Calu3 (cell line): ENCODE measurements at regions not wholly inside any gene's neighbourhood (a gene's known extent, or its start where the extent isn't known, plus 50 kb on each side); places are given as distances from the start of the nearest gene placed in this dataset.
A peak's percentile ranks its signal among the peaks of the same experiment; 100 is the strongest.

Experiments
- BruUV-seq: library from RNA; stranded (reverse); fragments of 400-500 nt; replicated peaks from 2 replicates; lab custom pipeline; 2021; lab: Mats Ljungman, UMichigan
- CTCF ChIA-PET: fragments of 300-600 bp; sonication (Branson Sonifier 250); formaldehyde crosslinking; loops from one replicate; lab custom pipeline; 2022; ENCODE audit warnings: antibody characterized with exemption; lab: Charles Lee
- DNase-seq: peaks from one replicate; pipeline ENCODE4 v3.0.0; 2022
- H3K27ac Mint-ChIP-seq: one replicate; pipeline ENCODE4 v1.8.0; 2022; ENCODE audit warnings: mixed read lengths; ENCODE audit not compliant: unreplicated experiment
- H3K27me3 Mint-ChIP-seq: one replicate; pipeline ENCODE4 v1.8.0; 2022; ENCODE audit warnings: mixed read lengths; ENCODE audit not compliant: unreplicated experiment
- H3K36me3 Mint-ChIP-seq: one replicate; pipeline ENCODE4 v1.8.0; 2022; ENCODE audit warnings: mild to moderate bottlenecking, moderate library complexity, mixed read lengths; ENCODE audit not compliant: insufficient read depth, unreplicated experiment
- H3K4me1 Mint-ChIP-seq: one replicate; pipeline ENCODE4 v1.8.0; 2022; ENCODE audit warnings: mild to moderate bottlenecking, low read depth, mixed read lengths; ENCODE audit not compliant: unreplicated experiment
- H3K4me3 Mint-ChIP-seq: one replicate; pipeline ENCODE4 v1.8.0; 2022; ENCODE audit warnings: mild to moderate bottlenecking, low read depth, moderate library complexity, mixed read lengths; ENCODE audit not compliant: unreplicated experiment
- H3K9me3 Mint-ChIP-seq: one replicate; pipeline ENCODE4 v1.8.0; 2022; ENCODE audit warnings: low read depth, mixed read lengths; ENCODE audit not compliant: unreplicated experiment
- intact Hi-C: fragments of 100-400 bp; cut with micrococcal nuclease; formaldehyde crosslinking; loops from one replicate; pipeline ENCODE4 v1.10.0; 2022; ENCODE audit not compliant: unreplicated experiment
- TF ChIP-seq, protein P1 (sequence below): fragments of 200-600 bp; IDR thresholded peaks from one replicate; pipeline ENCODE4 v1.8.0; 2022; ENCODE audit warnings: antibody characterized with exemption; ENCODE audit not compliant: unreplicated experiment

DNA sequence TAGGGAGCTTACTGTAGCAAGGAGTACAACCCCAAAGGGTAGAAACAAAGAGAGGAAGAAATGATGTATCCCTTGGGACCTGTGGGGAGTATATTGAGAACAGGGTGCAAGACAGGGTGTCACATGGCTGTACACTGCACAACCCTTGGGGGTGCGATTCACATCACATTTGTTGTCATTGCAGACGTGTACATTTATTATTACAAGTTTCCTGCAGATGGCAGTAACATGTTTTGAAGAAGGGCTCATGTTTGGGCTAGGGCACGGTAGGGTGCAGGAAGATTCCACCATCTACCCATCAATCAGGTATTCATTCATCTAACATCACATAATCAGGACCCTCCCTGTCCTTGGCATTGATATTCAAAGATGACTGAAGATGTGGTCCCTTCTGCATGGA is 62.5 kb downstream of the NDUFS5 start:
- intact Hi-C loops, result no loop called here
- no TSS peak for BruUV-seq
- Mint-ChIP-seq H3K9me3 (no peaks in the 10 kb centered on the region), H3K36me3 (peaks cover 5% of the 10 kb centered on the region), H3K27me3 (peaks cover 69% of the 10 kb centered on the region), H3K4me1 (peaks cover 8% of the 10 kb centered on the region), H3K4me3 (no peak overlapping the region), H3K27ac (no peak overlapping the region)
- TF ChIP-seq, protein P1, sequence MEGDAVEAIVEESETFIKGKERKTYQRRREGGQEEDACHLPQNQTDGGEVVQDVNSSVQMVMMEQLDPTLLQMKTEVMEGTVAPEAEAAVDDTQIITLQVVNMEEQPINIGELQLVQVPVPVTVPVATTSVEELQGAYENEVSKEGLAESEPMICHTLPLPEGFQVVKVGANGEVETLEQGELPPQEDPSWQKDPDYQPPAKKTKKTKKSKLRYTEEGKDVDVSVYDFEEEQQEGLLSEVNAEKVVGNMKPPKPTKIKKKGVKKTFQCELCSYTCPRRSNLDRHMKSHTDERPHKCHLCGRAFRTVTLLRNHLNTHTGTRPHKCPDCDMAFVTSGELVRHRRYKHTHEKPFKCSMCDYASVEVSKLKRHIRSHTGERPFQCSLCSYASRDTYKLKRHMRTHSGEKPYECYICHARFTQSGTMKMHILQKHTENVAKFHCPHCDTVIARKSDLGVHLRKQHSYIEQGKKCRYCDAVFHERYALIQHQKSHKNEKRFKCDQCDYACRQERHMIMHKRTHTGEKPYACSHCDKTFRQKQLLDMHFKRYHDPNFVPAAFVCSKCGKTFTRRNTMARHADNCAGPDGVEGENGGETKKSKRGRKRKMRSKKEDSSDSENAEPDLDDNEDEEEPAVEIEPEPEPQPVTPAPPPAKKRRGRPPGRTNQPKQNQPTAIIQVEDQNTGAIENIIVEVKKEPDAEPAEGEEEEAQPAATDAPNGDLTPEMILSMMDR, result no peak
- CTCF ChIA-PET, result no interaction called here
- DNase-seq, result no peak

DNA sequence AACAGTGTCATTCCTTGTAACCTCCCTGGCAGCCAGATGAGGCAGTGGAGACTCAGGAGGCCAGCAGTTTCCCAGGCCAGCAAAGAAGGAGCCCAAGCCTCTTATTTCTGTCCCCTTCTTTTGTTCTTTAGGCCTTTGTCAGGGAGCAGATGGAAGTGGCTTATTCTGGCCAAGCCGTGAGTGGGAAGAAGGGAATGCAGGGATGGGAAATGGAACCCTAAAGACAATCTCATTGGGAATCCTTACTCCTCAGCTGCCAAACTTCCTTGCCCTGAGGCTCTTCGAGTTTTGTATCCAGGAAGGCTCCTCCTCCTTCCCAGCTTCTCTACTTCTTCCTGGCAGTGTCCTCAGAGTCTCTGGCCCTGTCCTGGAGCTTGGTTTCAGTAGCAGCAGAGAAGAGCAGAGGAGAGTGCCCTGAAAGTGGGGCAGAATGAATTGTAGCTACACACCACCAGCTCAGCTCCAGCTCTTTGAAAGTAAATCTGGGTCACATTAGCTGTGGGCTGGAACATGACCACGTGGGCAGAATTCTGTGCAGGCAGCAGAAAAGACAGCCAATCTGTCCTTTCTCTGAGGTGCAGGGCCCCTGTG is 63.9 kb downstream of the NDUFS5 start:
- intact Hi-C loops, result loop anchor here (5.0 kb wide), 1 partner anchor 218 kb away; the partner anchor contains the start of gene MYCBP
- Mint-ChIP-seq H3K4me1 (peaks cover 8% of the 10 kb centered on the region), H3K27ac (no peak overlapping the region), H3K4me3 (no peak overlapping the region), H3K36me3 (peaks cover 5% of the 10 kb centered on the region), H3K27me3 (peaks cover 55% of the 10 kb centered on the region), H3K9me3 (no peaks in the 10 kb centered on the region)
- no peak for DNase-seq
- TF ChIP-seq, protein P1, result no peak
- BruUV-seq, result no TSS peak
- CTCF ChIA-PET, result interaction anchor here (0.6 kb wide), 2 partner anchors 82 to 101 kb away, joined by 3 read pairs; no protein-coding TSS in a partner anchor

DNA sequence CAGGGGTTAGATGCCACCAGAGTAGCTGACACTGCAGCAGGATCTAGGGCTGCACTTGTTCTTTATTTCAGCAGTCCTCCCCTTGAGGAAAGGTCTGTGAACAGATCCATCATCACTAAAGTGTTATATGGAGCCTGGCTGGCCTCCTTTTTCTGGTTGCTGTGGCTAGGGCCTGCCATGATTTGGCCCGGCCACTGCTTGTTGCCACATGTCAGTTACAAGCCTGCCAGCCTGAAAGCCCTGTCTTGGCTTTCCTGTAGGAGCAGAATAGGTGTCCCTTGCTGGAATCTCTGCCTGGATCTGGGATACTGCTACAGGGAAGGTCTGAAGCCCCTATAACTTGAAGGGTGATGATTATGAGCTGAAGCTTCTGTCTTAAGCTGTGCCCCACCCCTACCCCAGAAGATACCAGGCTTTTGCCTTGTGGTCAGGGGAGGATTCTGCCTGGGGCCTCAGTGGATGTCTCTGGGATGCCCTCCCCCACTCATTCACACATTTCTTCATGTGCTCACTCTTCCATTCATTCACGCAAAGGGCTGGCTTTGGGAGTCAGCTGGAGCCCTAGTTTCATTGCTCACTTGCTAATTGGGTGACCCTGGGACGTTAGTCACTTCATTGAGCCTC is 64.7 kb downstream of the NDUFS5 start:
- DNase-seq, result no peak
- CTCF ChIA-PET, result no interaction called here
- no TSS peak for BruUV-seq
- TF ChIP-seq, protein P1, result no peak
- Mint-ChIP-seq H3K27me3 (peaks cover 47% of the 10 kb centered on the region), H3K9me3 (no peaks in the 10 kb centered on the region), H3K4me1 (peaks cover 8% of the 10 kb centered on the region), H3K4me3 (no peak overlapping the region), H3K27ac (no peak overlapping the region), H3K36me3 (peaks cover 5% of the 10 kb centered on the region)
- intact Hi-C loops, result loop anchor here (5.0 kb wide), 1 partner anchor 219 kb away; the partner anchor contains the start of gene MYCBP

DNA sequence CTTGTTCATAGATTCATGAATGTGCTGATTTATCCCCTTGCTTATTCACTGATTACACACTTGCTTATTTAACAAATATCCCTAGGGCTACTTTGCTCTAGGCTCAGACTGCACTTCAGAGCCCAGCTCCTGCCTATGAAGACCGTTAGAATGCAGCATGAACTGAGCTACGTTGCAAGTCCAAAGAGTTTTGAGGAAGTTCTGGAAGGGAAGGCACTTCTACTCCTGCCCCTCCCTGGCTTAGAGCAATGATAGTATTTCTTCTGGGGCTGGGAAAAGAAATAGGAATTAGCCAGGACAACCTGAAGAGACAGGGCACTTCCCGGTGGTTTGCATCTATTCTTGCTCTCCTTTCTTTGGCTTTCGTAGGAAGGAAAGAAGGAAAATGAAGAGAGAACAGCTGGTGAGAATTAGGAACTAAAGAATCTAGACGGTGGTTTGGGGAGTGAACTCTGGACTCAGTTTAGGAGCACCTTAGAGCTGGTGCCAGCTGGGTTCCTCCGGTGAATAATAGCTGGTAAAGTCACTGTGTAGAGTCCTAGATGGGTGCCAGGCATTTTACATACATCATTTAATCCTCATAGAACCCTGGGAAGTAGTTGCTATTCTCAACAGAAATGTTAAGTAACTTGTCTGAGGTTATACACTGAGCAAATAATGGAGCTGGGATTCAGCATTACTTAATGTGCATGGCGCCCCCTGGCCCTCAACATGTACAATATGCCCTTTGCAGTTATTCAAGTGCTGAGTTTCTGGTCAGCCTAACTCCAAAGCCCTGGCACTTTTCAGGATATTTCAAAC is 65.9 kb downstream of the NDUFS5 start:
- no TSS peak for BruUV-seq
- Mint-ChIP-seq H3K27ac (no peak overlapping the region), H3K9me3 (no peaks in the 10 kb centered on the region), H3K27me3 (peaks cover 35% of the 10 kb centered on the region), H3K4me3 (no peak overlapping the region), H3K4me1 (peaks cover 8% of the 10 kb centered on the region), H3K36me3 (peaks cover 5% of the 10 kb centered on the region)
- TF ChIP-seq, protein P1, result peak; percentile 60
- CTCF ChIA-PET, result interaction anchor here (0.5 to 1.5 kb wide), 7 partner anchors 66 to 257 kb away, joined by 3 to 8 read pairs (median 3); partner anchors contain the start of genes MYCBP, NDUFS5 and RRAGC
- DNase-seq, result peak; percentile 76
- intact Hi-C loops, result loop anchor here (2.0 to 5.0 kb wide), 2 partner anchors 220 to 233 kb away; partner anchors contain the start of genes MYCBP and RRAGC
